GM19395 (cell line): ENCODE measurements at regions not wholly inside any gene's neighbourhood (a gene's known extent, or its start where the extent isn't known, plus 50 kb on each side); places are given as distances from the start of the nearest gene placed in this dataset.
"Not testable (repeated sequence)": the region's sequence is repeated elsewhere in the genome, so short reads cannot be mapped to it uniquely, and the experiment has no call there.

Source experiments
- ATAC-seq: cut with Tn5 transposase; IDR thresholded peaks from one replicate; pipeline ENCODE4 v1.9.1; 2021; ENCODE audit warnings: mild to moderate bottlenecking, moderate library complexity; ENCODE audit not compliant: unreplicated experiment

- no peak for ATAC-seq
Observed at GRCh38 chr11:90525962-90526361, 303.1 kb upstream of the CHORDC1 start.

GRCh38 chr11:90512846-90513245 is 290.0 kb upstream of the CHORDC1 start:
- peak; percentile 78 for ATAC-seq

GRCh38 chr11:90510839-90511238 is 288.0 kb upstream of the CHORDC1 start:
- ATAC-seq, result no peak

- ATAC-seq, result no peak
Observed at GRCh38 chr11:90500922-90501568, 278.2 kb upstream of the CHORDC1 start.

GRCh38 chr11:90496722-90497121 is 273.9 kb upstream of the CHORDC1 start:
- no peak for ATAC-seq

GRCh38 chr11:90493379-90493778 is 270.5 kb upstream of the CHORDC1 start:
- no peak for ATAC-seq

GRCh38 chr11:90491466-90491865 is 268.6 kb upstream of the CHORDC1 start:
- ATAC-seq, result no peak

GRCh38 chr11:90476442-90477007 is 253.7 kb upstream of the CHORDC1 start:
- peak; percentile 81 for ATAC-seq

GRCh38 chr11:90468923-90469322 is 246.1 kb upstream of the CHORDC1 start:
- ATAC-seq, result no peak

- ATAC-seq, result no peak
Observed at GRCh38 chr11:90465553-90465952, 242.7 kb upstream of the CHORDC1 start.

GRCh38 chr11:90455347-90455920 is 232.6 kb upstream of the CHORDC1 start:
- ATAC-seq, result not testable (repeated sequence)

GRCh38 chr11:90453525-90453924 is 230.7 kb upstream of the CHORDC1 start:
- no peak for ATAC-seq

- no peak for ATAC-seq
Observed at GRCh38 chr11:90449606-90450005, 226.8 kb upstream of the CHORDC1 start.

GRCh38 chr11:90448256-90448655 is 225.4 kb upstream of the CHORDC1 start:
- ATAC-seq, result no peak

- no peak for ATAC-seq
Observed at GRCh38 chr11:90447618-90448017, 224.8 kb upstream of the CHORDC1 start.

GRCh38 chr11:90446207-90446606 is 223.4 kb upstream of the CHORDC1 start:
- no peak for ATAC-seq

GRCh38 chr11:90438069-90438468 is 215.2 kb upstream of the CHORDC1 start:
- ATAC-seq, result no peak

GRCh38 chr11:90434858-90435257 is 212.0 kb upstream of the CHORDC1 start:
- ATAC-seq, result no peak

- no peak for ATAC-seq
Observed at GRCh38 chr11:90428836-90429235, 206.0 kb upstream of the CHORDC1 start.

GRCh38 chr11:90426442-90426841 is 203.6 kb upstream of the CHORDC1 start:
- no peak for ATAC-seq

GRCh38 chr11:90423378-90423777 is 200.5 kb upstream of the CHORDC1 start:
- no peak for ATAC-seq

GRCh38 chr11:90422787-90423186 is 199.9 kb upstream of the CHORDC1 start:
- not testable (repeated sequence) for ATAC-seq

GRCh38 chr11:90414221-90414620 is 191.4 kb upstream of the CHORDC1 start:
- no peak for ATAC-seq
